HG03095 (cell line): ENCODE measurements at regions not wholly inside any gene's neighbourhood (a gene's known extent, or its start where the extent isn't known, plus 50 kb on each side); places are given as distances from the start of the nearest gene placed in this dataset.
"Not testable (repeated sequence)": the region's sequence is repeated elsewhere in the genome, so short reads cannot be mapped to it uniquely, and the experiment has no call there.

Experiments used
- ATAC-seq: cut with Tn5 transposase; IDR thresholded peaks from one replicate; pipeline ENCODE4 v1.9.1; 2021; ENCODE audit warnings: moderate library complexity; ENCODE audit not compliant: unreplicated experiment

GRCh38 chr2:21331625-21332370, 208.0 kb downstream of the TDRD15 start:
- no peak for ATAC-seq

- no peak for ATAC-seq
Observed at GRCh38 chr2:21332993-21333625, 209.3 kb downstream of the TDRD15 start.

- ATAC-seq, result no peak
Observed at GRCh38 chr2:21333684-21334083, 209.9 kb downstream of the TDRD15 start.

- ATAC-seq, result no peak
Observed at GRCh38 chr2:21346984-21347383, 223.2 kb downstream of the TDRD15 start.

GRCh38 chr2:21353879-21354679, 230.3 kb downstream of the TDRD15 start:
- no peak for ATAC-seq

- no peak for ATAC-seq
Observed at GRCh38 chr2:21356086-21356856, 232.5 kb downstream of the TDRD15 start.

- no peak for ATAC-seq
Observed at GRCh38 chr2:21356857-21357255, 233.1 kb downstream of the TDRD15 start.

GRCh38 chr2:21358976-21359375, 235.2 kb downstream of the TDRD15 start:
- ATAC-seq, result no peak

GRCh38 chr2:21361384-21361783, 237.6 kb downstream of the TDRD15 start:
- no peak for ATAC-seq

GRCh38 chr2:21361957-21362486, 238.3 kb downstream of the TDRD15 start:
- ATAC-seq, result no peak

- no peak for ATAC-seq
Observed at GRCh38 chr2:21363364-21363763, 239.6 kb downstream of the TDRD15 start.

GRCh38 chr2:21367421-21367820, 243.7 kb downstream of the TDRD15 start:
- no peak for ATAC-seq

- no peak for ATAC-seq
Observed at GRCh38 chr2:21369787-21370186, 246.0 kb downstream of the TDRD15 start.

GRCh38 chr2:21371499-21372003, 247.8 kb downstream of the TDRD15 start:
- ATAC-seq, result no peak

GRCh38 chr2:21372654-21373053, 248.9 kb downstream of the TDRD15 start:
- no peak for ATAC-seq

- no peak for ATAC-seq
Observed at GRCh38 chr2:21376864-21377263, 253.1 kb downstream of the TDRD15 start.

GRCh38 chr2:21379140-21379539, 255.4 kb downstream of the TDRD15 start:
- ATAC-seq, result no peak

GRCh38 chr2:21379668-21380067, 255.9 kb downstream of the TDRD15 start:
- ATAC-seq, result not testable (repeated sequence)

GRCh38 chr2:21381421-21381820, 257.7 kb downstream of the TDRD15 start:
- ATAC-seq, result no peak

GRCh38 chr2:21382701-21383520, 259.1 kb downstream of the TDRD15 start:
- ATAC-seq, result no peak
